ENCODE measurements at regions not wholly inside any gene's neighbourhood (a gene's known extent, or its start where the extent isn't known, plus 50 kb on each side); places are given as distances from the start of the nearest gene placed in this dataset.

- in situ Hi-C loops (cut with MboI; ENCODE audit: low sequenced_read_pairs) (loop anchor here (25.0 kb wide), 2 partner anchors 442 to 892 kb away; no protein-coding TSS in a partner anchor), dilution Hi-C loops (cut with HindIII; ENCODE audit: low sequenced_read_pairs, unreplicated experiment) (no loop called here), intact Hi-C loops (cut with micrococcal nuclease) (loop anchor here (5.0 kb wide), 1 partner anchor 37 kb away; no protein-coding TSS in a partner anchor)
- no peak overlapping the region for H3K9ac ChIP-seq (ENCODE audit: low read depth, low read length)
- peak overlapping the region; percentile 10; the same call in 1 of the 2 replicates for H2BK20ac ChIP-seq (ENCODE audit: low read depth, low read length)
- H3K79me1 ChIP-seq (ENCODE audit: low read depth in 1 of 2, low read length in 2 of 2): no peaks in the 10 kb centered on the region
- no peak overlapping the region for H3K4me3 ChIP-seq (ENCODE audit: insufficient read depth, low read depth, low read length)
- peak overlapping the region; percentile 11; the same call in 1 of the 3 replicates for H2BK15ac ChIP-seq (ENCODE audit: low read depth, low read length)
- no peaks in the 10 kb centered on the region for H3K36me3 ChIP-seq (ENCODE audit: control insufficient read depth, insufficient read depth, low read length)
- POLR2A ChIA-PET (ENCODE audit: unreplicated experiment): interaction anchor here (0.5 kb wide), 1 partner anchor 168 kb away, joined by 3 read pairs; no protein-coding TSS in a partner anchor
- H3K18ac ChIP-seq (ENCODE audit: low read depth, low read length): 0 out of 2 replicates have a peak overlapping the region, but pooled peaks have one; percentile 9
- no peaks in the 10 kb centered on the region for H3K9me3 ChIP-seq (ENCODE audit: control insufficient read depth, insufficient read depth, low read length)
- no TSS peak for BruUV-seq (replicated peaks)
- CTCF ChIA-PET: interaction anchor here (0.5 to 1.4 kb wide), 3 partner anchors 242 to 245 kb away, joined by 4 to 7 read pairs (median 5); partner anchors contain the start of gene FUT8
- H3K4ac ChIP-seq (ENCODE audit: low read depth, low read length): peak overlapping the region; percentile 58
- DNase-seq (no peak), ATAC-seq (ENCODE audit: low read depth) (no peak)
- H3K56ac ChIP-seq (ENCODE audit: extremely low read depth, insufficient read depth, low read length): no peak overlapping the region
- H3K27me3 ChIP-seq (ENCODE audit: control insufficient read depth, insufficient read depth, low read length): no peaks in the 10 kb centered on the region
- peaks cover 13% of the 10 kb centered on the region; the same call in 1 of the 2 replicates for H3K9me1 ChIP-seq (ENCODE audit: insufficient read depth, low read length)
- H4K8ac ChIP-seq (ENCODE audit: low read depth in 2 of 2, low read length in 2 of 2): no peak overlapping the region
- H2AK9ac ChIP-seq (replicated peaks; ENCODE audit: low read depth, low read length, poor library complexity): peak overlapping the region; percentile 12
- H3K23ac ChIP-seq (ENCODE audit: low read depth, low read length): no peak overlapping the region
- H2BK120ac ChIP-seq (ENCODE audit: low read depth, low read length): 0 out of 2 replicates have a peak overlapping the region, but pooled peaks have one; percentile 58
- peak overlapping the region; percentile 76; the same call in 1 of the 2 replicates for H3K14ac ChIP-seq (replicated peaks; ENCODE audit: low read depth, low read length)
- peaks cover 11% of the 10 kb centered on the region for H3K4me1 ChIP-seq (ENCODE audit: control insufficient read depth, insufficient read depth, low read length)
- 86% methylated on average over 3 of the region's 7 CpGs; no CpG with 5 or more reads in 1 of the 2 experiments for WGBS, 2 experiments (ENCODE audit: extremely low coverage in 2 of 2, insufficient read length in 1 of 2)
- TF ChIP-seq RAD21 (IDR thresholded peaks at IDR 0.05; ENCODE audit: low read length) (no peak), BHLHE40 (IDR thresholded peaks at IDR 0.05; ENCODE audit: low read depth, low read length) (no peak), CEBPB (IDR thresholded peaks at IDR 0.05; ENCODE audit: low read depth, low read length) (no peak), POLR2A (IDR thresholded peaks at IDR 0.05; ENCODE audit: low read depth, low read length) (no peak), NFE2L2 (IDR thresholded peaks at IDR 0.05; ENCODE audit: low read depth, low read length) (no peak), SMC3 (IDR thresholded peaks at IDR 0.05; ENCODE audit: low read depth, low read length) (no peak), CHD1 (IDR thresholded peaks at IDR 0.05; ENCODE audit: low read depth, low read length) (no peak), MAFK (IDR thresholded peaks at IDR 0.05; ENCODE audit: low read depth, low read length) (no peak), CTCF (conservative IDR thresholded peaks at IDR 0.05; ENCODE audit: low read depth, low read length) (no peak), RFX5 (IDR thresholded peaks at IDR 0.05; ENCODE audit: low read depth, low read length) (no peak), MXI1 (IDR thresholded peaks at IDR 0.05; ENCODE audit: borderline replicate concordance, low read depth, low read length) (no peak), RCOR1 (IDR thresholded peaks at IDR 0.05; ENCODE audit: insufficient replicate concordance, low read length) (no peak), FOS (IDR thresholded peaks at IDR 0.05; ENCODE audit: low read depth, low read length) (no peak), ELK1 (IDR thresholded peaks at IDR 0.05; ENCODE audit: borderline replicate concordance, low read depth, low read length) (no peak), MAZ (IDR thresholded peaks at IDR 0.05; ENCODE audit: borderline replicate concordance, low read depth, low read length) (no peak), USF2 (IDR thresholded peaks at IDR 0.05; ENCODE audit: low read depth, low read length) (no peak)
- H4K91ac ChIP-seq (ENCODE audit: insufficient read depth, low read depth, low read length): no peak overlapping the region
- H2AFZ ChIP-seq (replicated peaks; ENCODE audit: low read length, poor library complexity): peak overlapping the region; percentile 16
- H2BK5ac ChIP-seq (ENCODE audit: low read depth, low read length, poor library complexity, severe bottlenecking): no peak overlapping the region
- H2AK5ac ChIP-seq (ENCODE audit: low read depth, low read length): peak overlapping the region; percentile 36; the same call in 1 of the 2 replicates
- H4K20me1 ChIP-seq (ENCODE audit: insufficient read depth, low read length): no peaks in the 10 kb centered on the region
- H4K5ac ChIP-seq (ENCODE audit: low read depth, low read length): no peak overlapping the region
- peak overlapping the region; percentile 86 for H3K4me2 ChIP-seq (ENCODE audit: low read depth, low read length)
- H3K27ac ChIP-seq (ENCODE audit: insufficient read depth, low read length): no peak overlapping the region
Observed at GRCh38 chr14:65170318-65170717, 68.0 kb upstream of the MAX start.

All from IMR-90 (cell line).